A549 (cell line): ENCODE measurements at regions not wholly inside any gene's neighbourhood (a gene's known extent, or its start where the extent isn't known, plus 50 kb on each side); places are given as distances from the start of the nearest gene placed in this dataset.

Experiments used
- ATAC-seq, 2 experiments: fragments of 200-7000 bp in 1 of 2; fragments of >200 bp in 1 of 2; cut with Nextera tagmentation in 1 of 2; cut with Tn5 transposase in 1 of 2; 3 replicates each; pipeline versions ENCODE4 v1.8.0 to v1.9.1; 2018 to 2020; ENCODE audit warnings: mild to moderate bottlenecking in 1 of 2, moderate library complexity in 1 of 2
- CTCF ChIA-PET: fragments of 300-600 bp; sonication (Branson Sonifier 250); formaldehyde crosslinking; extraction: SDS; loops from one replicate; lab custom pipeline; 2021; ENCODE audit warnings: antibody characterized with exemption, inconsistent platforms; lab: Yijun Ruan, JAX
- POLR2A ChIA-PET: fragments of 350-600 bp; formaldehyde crosslinking; extraction: SDS; loops from one replicate; lab custom pipeline; 2021; ENCODE audit warnings: antibody characterized with exemption, inconsistent platforms; lab: Yijun Ruan, JAX
- DNase-seq, 2 experiments: peaks; one replicate each; pipeline versions ENCODE4 v3.0.0 to v3.0.0-alpha.2; 2011 to 2016; ENCODE audit warnings: low read depth in 1 of 2, low spot score in 1 of 2
- FAIRE-seq: peaks from 2 replicates; lab custom pipeline; 2011; peaks lifted over from hg19 to GRCh38; lab: Jason Lieb, UNC
- H3K27ac ChIP-seq, 2 experiments: fragments of >200 bp; sonication (Bioruptor Twin); formaldehyde crosslinking; 3 replicates each; pipeline ENCODE4 v1.5.1; 2016 to 2017
- H3K4me1 ChIP-seq: fragments of >200 bp; sonication (Bioruptor Twin); formaldehyde crosslinking; 3 replicates; pipeline ENCODE4 v1.6.1; 2016
- H3K4me2 ChIP-seq: fragments of >200 bp; sonication (Bioruptor Twin); formaldehyde crosslinking; 3 replicates; pipeline ENCODE4 v1.6.1; 2016
- H3K4me3 ChIP-seq: fragments of >200 bp; sonication (Bioruptor Twin); formaldehyde crosslinking; 3 replicates; pipeline ENCODE4 v1.5.1; 2016
- H3K9me3 ChIP-seq: fragments of >200 bp; sonication (Bioruptor Twin); formaldehyde crosslinking; 3 replicates; pipeline ENCODE4 v1.6.1; 2016
- BCL3 ChIP-seq: fragments of >200 bp; sonication (Bioruptor Twin); formaldehyde crosslinking; IDR thresholded peaks from 3 replicates; pipeline ENCODE4 v1.6.1; 2016
- BHLHE40 ChIP-seq: IDR thresholded peaks from 2 replicates; pipeline ENCODE4 v1.6.1; 2012; ENCODE audit warnings: low read depth, low read length, inconsistent platforms
- CBX2 ChIP-seq: fragments of 200-600 bp; sonication (generic); IDR thresholded peaks from 2 replicates; pipeline ENCODE4 v1.6.1; 2016; ENCODE audit warnings: low read depth, mild to moderate bottlenecking, borderline replicate concordance
- CBX8 ChIP-seq: fragments of 200-600 bp; sonication (generic); IDR thresholded peaks from 2 replicates; pipeline ENCODE4 v1.6.1; 2016
- E2F6 ChIP-seq: IDR thresholded peaks from 2 replicates; pipeline ENCODE4 v1.6.1; 2012; ENCODE audit warnings: low read depth, borderline replicate concordance
- FOSB ChIP-seq: fragments of 250-450 bp; sonication (Bioruptor Pico); IDR thresholded peaks from 2 replicates; pipeline ENCODE4 v1.5.0; 2020; ENCODE audit warnings: mild to moderate bottlenecking, moderate library complexity
- GATA3 ChIP-seq: IDR thresholded peaks from 2 replicates; pipeline ENCODE4 v1.6.1; 2012; ENCODE audit warnings: borderline replicate concordance
- HDAC2 ChIP-seq: fragments of 200-600 bp; sonication (generic); IDR thresholded peaks from 2 replicates; pipeline ENCODE4 v1.6.1; 2016
- HMGXB4 ChIP-seq: fragments of 250-450 bp; sonication (Bioruptor Pico); IDR thresholded peaks from 2 replicates; pipeline ENCODE4 v1.5.0; 2021; ENCODE audit warnings: mild to moderate bottlenecking, moderate library complexity, borderline replicate concordance
- HOXA7 ChIP-seq: fragments of 250-450 bp; sonication (Bioruptor Pico); IDR thresholded peaks from 2 replicates; pipeline ENCODE4 v1.5.0; 2020; ENCODE audit warnings: mild to moderate bottlenecking, moderate library complexity
- HOXB13 ChIP-seq: fragments of 250-450 bp; sonication (Bioruptor Pico); IDR thresholded peaks from 2 replicates; pipeline ENCODE4 v1.5.0; 2020; ENCODE audit warnings: low read depth, mild to moderate bottlenecking, moderate library complexity
- HOXB5 ChIP-seq: fragments of 250-450 bp; sonication (Bioruptor Pico); IDR thresholded peaks from 2 replicates; pipeline ENCODE4 v1.5.0; 2020; ENCODE audit warnings: mild to moderate bottlenecking, moderate library complexity
- JUNB ChIP-seq: fragments of >200 bp; sonication (Bioruptor Twin); formaldehyde crosslinking; IDR thresholded peaks from 2 replicates; pipeline ENCODE4 v1.6.1; 2016
- KDM5A ChIP-seq: fragments of 200-600 bp; sonication (generic); IDR thresholded peaks from 2 replicates; pipeline ENCODE4 v1.6.1; 2016; ENCODE audit warnings: antibody characterized with exemption, mild to moderate bottlenecking
- MAFK ChIP-seq: fragments of 450-650 bp; IDR thresholded peaks from 2 replicates; pipeline ENCODE4 v1.6.1; 2014; ENCODE audit not compliant: partially characterized antibody
- NFE2L2 ChIP-seq: fragments of 150-350 bp; conservative IDR thresholded peaks from 2 replicates; pipeline ENCODE4 v1.6.1; 2014; ENCODE audit warnings: low read length
- POLR2AphosphoS2 ChIP-seq: conservative IDR thresholded peaks from 2 replicates; pipeline ENCODE4 v1.6.1; 2012; ENCODE audit warnings: low read length, improper control_type of control experiment, inconsistent platforms
- RARB ChIP-seq: fragments of 250-450 bp; sonication (Bioruptor Pico); IDR thresholded peaks from 2 replicates; pipeline ENCODE4 v1.8.0; 2021; ENCODE audit warnings: mild to moderate bottlenecking, moderate library complexity
- RCOR1 ChIP-seq: fragments of 150-350 bp; IDR thresholded peaks from 2 replicates; pipeline ENCODE4 v1.6.1; 2014; ENCODE audit warnings: antibody characterized with exemption, low read length, low read depth
- RNF2 ChIP-seq: fragments of 200-600 bp; sonication (generic); IDR thresholded peaks from 2 replicates; pipeline ENCODE4 v1.6.1; 2016; ENCODE audit warnings: low read depth, mild to moderate bottlenecking, antibody characterized with exemption, moderate library complexity, borderline replicate concordance
- SMC3 ChIP-seq: fragments of >200 bp; sonication (Bioruptor Twin); formaldehyde crosslinking; IDR thresholded peaks from 3 replicates; pipeline ENCODE4 v1.6.1; 2018; ENCODE audit warnings: inconsistent platforms
- SREBF2 ChIP-seq: fragments of 450-650 bp; IDR thresholded peaks from 2 replicates; pipeline ENCODE4 v1.6.1; 2014; ENCODE audit warnings: mild to moderate bottlenecking, moderate library complexity
- ZFP36 ChIP-seq: fragments of 450-650 bp; IDR thresholded peaks from 2 replicates; pipeline ENCODE4 v1.6.1; 2014; ENCODE audit warnings: borderline replicate concordance; ENCODE audit not compliant: partially characterized antibody
- WGBS: methylation state at CpG from one replicate; pipeline ENCODE4 v1.1.6; 2017; ENCODE audit errors: missing lambda C conversion rate; 5-methylcytosine and 5-hydroxymethylcytosine counted together
- TF ChIP-seq, protein P1 (sequence below): fragments of 450-650 bp; IDR thresholded peaks from 2 replicates; pipeline ENCODE4 v1.6.1; 2014; ENCODE audit warnings: antibody characterized with exemption
- TF ChIP-seq, protein P2 (sequence below): IDR thresholded peaks from 2 replicates; pipeline ENCODE4 v1.6.1; 2012
- TF ChIP-seq, protein P3 (sequence below): fragments of >200 bp; sonication (Bioruptor Twin); formaldehyde crosslinking; IDR thresholded peaks from 2 replicates; pipeline ENCODE4 v1.6.1; 2016

- H3K9me3 ChIP-seq = peaks cover 7% of the 10 kb centered on the region; the same call in 1 of the 3 replicates
- H3K27ac ChIP-seq = no peak overlapping the region
- H3K4me2 ChIP-seq = no peak overlapping the region
- no peak overlapping the region for H3K4me3 ChIP-seq
- ATAC-seq (no peak), DNase-seq (no peak), FAIRE-seq (no peak)
- ChIA-PET POLR2A (no interaction called here), CTCF (interaction anchor here (0.7 to 8.9 kb wide), 8 partner anchors 10 to 75 kb away, joined by 3 to 153 read pairs (median 6); no protein-coding TSS in a partner anchor)
- no peaks in the 10 kb centered on the region for H3K4me1 ChIP-seq
- WGBS = 47% methylated on average over 4 of the region's 4 CpGs
- TF ChIP-seq, protein P1, sequence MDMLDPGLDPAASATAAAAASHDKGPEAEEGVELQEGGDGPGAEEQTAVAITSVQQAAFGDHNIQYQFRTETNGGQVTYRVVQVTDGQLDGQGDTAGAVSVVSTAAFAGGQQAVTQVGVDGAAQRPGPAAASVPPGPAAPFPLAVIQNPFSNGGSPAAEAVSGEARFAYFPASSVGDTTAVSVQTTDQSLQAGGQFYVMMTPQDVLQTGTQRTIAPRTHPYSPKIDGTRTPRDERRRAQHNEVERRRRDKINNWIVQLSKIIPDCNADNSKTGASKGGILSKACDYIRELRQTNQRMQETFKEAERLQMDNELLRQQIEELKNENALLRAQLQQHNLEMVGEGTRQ = no peak
- TF ChIP-seq RARB (CRISPR knock-in tag) (no peak), BHLHE40 (no peak), JUNB (no peak), CBX8 (no peak), RNF2 (no peak), HOXB13 (CRISPR knock-in tag) (no peak), CBX2 (no peak), BCL3 (no peak), SREBF2 (no peak), HOXA7 (no peak)
- TF ChIP-seq, protein P2, sequence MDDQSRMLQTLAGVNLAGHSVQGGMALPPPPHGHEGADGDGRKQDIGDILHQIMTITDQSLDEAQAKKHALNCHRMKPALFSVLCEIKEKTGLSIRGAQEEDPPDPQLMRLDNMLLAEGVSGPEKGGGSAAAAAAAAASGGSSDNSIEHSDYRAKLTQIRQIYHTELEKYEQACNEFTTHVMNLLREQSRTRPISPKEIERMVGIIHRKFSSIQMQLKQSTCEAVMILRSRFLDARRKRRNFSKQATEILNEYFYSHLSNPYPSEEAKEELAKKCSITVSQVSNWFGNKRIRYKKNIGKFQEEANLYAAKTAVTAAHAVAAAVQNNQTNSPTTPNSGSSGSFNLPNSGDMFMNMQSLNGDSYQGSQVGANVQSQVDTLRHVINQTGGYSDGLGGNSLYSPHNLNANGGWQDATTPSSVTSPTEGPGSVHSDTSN = no peak
These were observed 82.8 kb upstream of the COL13A1 start for GRCh38 chr10:69718951-69719350.

GRCh38 chr10:69721690-69722310 is 79.9 kb upstream of the COL13A1 start:
- FAIRE-seq = no peak
- TF ChIP-seq RCOR1 = no peak
- TF ChIP-seq, all 56 proteins: peak for 0
- ChIA-PET POLR2A (no interaction called here), CTCF (interaction anchor here (0.5 to 2.0 kb wide), 4 partner anchors 14 to 193 kb away, joined by 3 to 7 read pairs (median 4); no protein-coding TSS in a partner anchor)
- 71% methylated on average over 10 of the region's 10 CpGs for WGBS
- no peaks in the 10 kb centered on the region for H3K4me1 ChIP-seq
- no peak for DNase-seq
- ATAC-seq = no peak
- H3K9me3 ChIP-seq = peaks cover 7% of the 10 kb centered on the region; the same call in 1 of the 3 replicates
- no peak overlapping the region for H3K4me3 ChIP-seq
- no peak overlapping the region for H3K4me2 ChIP-seq
- H3K27ac ChIP-seq = no peak overlapping the region

DNA sequence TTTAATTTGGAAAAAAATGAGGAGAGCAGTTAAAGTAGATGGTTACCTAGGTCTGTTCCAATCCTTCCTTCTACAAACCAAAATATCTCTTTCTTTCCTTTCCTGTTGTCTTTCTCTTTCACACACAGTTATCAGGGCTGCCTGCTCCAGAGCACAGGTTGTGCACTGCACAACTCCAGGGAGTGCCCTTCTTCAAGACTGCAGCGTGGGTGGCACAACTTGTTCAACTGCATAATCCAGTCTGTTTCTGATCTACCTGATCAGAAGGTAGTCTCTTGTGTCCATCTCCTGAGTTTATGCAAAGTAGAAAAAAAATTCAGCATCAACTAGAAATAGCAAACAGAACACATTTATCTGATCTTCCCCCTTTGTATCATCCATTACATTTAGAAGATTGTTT is 78.1 kb upstream of the COL13A1 start:
- peaks cover 7% of the 10 kb centered on the region; the same call in 1 of the 3 replicates for H3K9me3 ChIP-seq
- FAIRE-seq (no peak), ATAC-seq (no peak), DNase-seq (no peak)
- ChIA-PET POLR2A (no interaction called here), CTCF (interaction anchor here (0.7 kb wide), 2 partner anchors 47 to 78 kb away, joined by 3 read pairs; partner anchors contain the start of gene COL13A1)
- WGBS = 68% methylated on average over 1 of the region's 1 CpG
- H3K4me2 ChIP-seq = no peak overlapping the region
- H3K4me3 ChIP-seq = no peak overlapping the region
- peaks cover 8% of the 10 kb centered on the region; the same call in 1 of the 3 replicates for H3K4me1 ChIP-seq
- TF ChIP-seq CBX8 (no peak), SREBF2 (no peak), KDM5A (no peak), FOSB (no peak), HOXB5 (no peak)
- TF ChIP-seq, protein P3, sequence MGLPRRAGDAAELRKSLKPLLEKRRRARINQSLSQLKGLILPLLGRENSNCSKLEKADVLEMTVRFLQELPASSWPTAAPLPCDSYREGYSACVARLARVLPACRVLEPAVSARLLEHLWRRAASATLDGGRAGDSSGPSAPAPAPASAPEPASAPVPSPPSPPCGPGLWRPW = no peak
- no peak overlapping the region for H3K27ac ChIP-seq

- no peak for FAIRE-seq
- Histone ChIP-seq H3K4me3 (no peak overlapping the region), H3K27ac (no peak overlapping the region), H3K4me1 (peaks cover 17% of the 10 kb centered on the region; the same call in 2 of the 3 replicates), H3K9me3 (no peaks in the 10 kb centered on the region), H3K4me2 (no peak overlapping the region)
- CTCF ChIA-PET = interaction anchor here (0.7 to 5.2 kb wide), 7 partner anchors 11 to 206 kb away, joined by 3 to 43 read pairs (median 5); no protein-coding TSS in a partner anchor
- WGBS = 95% methylated on average over 2 of the region's 2 CpGs
- DNase-seq = no peak
- no peak for ATAC-seq
- POLR2A ChIA-PET = no interaction called here
- TF ChIP-seq HMGXB4 (CRISPR knock-in tag) (no peak), HDAC2 (no peak), GATA3 (no peak), ZFP36 (no peak), HOXB5 (no peak), MAFK (no peak), SMC3 (no peak), E2F6 (no peak), NFE2L2 (no peak), RARB (CRISPR knock-in tag) (no peak), JUNB (no peak), POLR2AphosphoS2 (no peak)
These were observed 74.9 kb upstream of the COL13A1 start for GRCh38 chr10:69726850-69727249.
